NCI-H2081 treated with DMSO at 0.1 percent for 48 hours (cell line): ENCODE measurements at regions not wholly inside any gene's neighbourhood (a gene's known extent, or its start where the extent isn't known, plus 50 kb on each side); places are given as distances from the start of the nearest gene placed in this dataset.

Source experiments
- DNase-seq: peaks from one replicate; lab custom pipeline; 2025; lab: John Stamatoyannopoulos, UW

DNA sequence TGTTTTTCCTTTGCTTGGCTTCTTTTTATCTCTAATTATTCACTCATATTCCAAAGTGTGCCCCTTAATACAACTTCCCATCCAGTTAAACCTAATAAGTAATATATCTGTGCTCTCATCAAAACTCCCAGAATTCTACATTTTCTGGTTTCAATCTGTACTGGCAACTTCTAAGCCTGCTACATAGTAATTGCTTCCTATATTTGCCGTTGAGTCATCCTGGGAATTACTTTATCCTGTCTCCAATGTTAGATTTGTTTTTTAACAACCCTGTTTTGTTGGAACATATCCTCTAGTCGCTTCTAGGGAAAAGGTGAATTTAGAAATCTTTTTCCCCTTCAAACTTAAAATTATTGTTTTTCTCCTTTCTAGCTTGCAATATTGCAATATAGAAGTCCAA, 620.5 kb upstream of the PKN2 start:
- no peak for DNase-seq

GRCh38 chr1:88068407-88068960, 615.6 kb upstream of the PKN2 start:
- DNase-seq = no peak

DNA sequence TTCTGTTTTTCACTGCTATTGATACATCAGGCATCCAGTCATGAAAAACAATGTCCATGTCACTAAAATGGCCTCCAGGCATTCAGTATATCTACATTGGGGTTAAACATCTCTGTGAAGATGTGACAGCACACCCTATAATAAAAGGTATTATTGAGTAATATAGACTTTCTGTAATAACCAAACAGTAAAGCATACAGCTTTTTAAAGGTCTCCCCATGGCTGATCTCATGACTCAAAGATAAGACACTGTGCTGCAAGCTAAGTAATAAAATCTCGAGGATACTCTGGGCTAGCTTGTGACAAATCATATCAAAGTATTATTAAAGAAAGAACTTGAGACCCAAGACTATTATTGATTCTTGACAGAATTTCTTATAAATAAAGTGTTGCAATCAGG, 613.1 kb upstream of the PKN2 start:
- no peak for DNase-seq

GRCh38 chr1:88074661-88075060, 609.4 kb upstream of the PKN2 start:
- DNase-seq = no peak

- DNase-seq = no peak
These were observed 608.3 kb upstream of the PKN2 start for GRCh38 chr1:88075813-88076212.

- no peak for DNase-seq
These were observed 605.0 kb upstream of the PKN2 start for GRCh38 chr1:88079036-88079435.

DNA sequence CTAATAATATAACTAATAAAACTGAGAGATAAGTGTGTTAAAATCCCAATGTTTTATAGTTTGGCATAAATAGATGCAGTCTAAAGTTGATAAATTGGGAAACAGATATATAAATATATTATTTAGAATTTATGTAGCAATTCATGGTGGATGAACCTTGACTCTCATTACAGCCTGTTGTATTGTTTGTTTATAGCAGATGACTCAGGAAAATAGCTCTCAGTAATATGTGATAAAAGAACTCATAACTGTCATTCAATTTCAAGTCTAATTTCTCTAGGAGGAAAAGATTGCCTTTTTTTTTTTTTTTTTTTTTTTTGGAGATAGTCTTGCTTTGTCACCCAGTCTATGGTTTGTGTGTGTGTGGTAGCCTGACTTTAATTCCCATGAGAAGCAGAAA, 603.2 kb upstream of the PKN2 start:
- DNase-seq = no peak

DNA sequence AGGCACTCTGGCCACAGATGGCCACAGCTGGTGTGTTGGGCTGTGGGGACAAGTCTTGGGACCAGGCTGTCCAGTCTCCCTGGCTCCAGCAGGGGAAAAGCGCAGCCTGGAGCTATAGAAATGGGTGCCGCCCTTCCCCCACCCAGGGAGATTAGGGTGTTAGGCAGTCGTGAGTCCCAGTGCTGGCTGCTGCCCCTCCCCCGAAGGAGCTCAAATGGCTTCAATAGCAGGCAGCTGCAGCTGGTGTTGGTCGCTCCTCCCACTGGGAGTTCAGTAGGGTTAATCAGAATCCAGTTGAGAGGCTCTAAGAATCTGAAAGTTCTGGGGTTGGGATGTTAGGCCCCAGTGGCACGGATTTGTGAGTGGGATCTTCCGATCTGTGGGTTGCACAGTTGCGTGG, 595.6 kb upstream of the PKN2 start:
- no peak for DNase-seq

DNA sequence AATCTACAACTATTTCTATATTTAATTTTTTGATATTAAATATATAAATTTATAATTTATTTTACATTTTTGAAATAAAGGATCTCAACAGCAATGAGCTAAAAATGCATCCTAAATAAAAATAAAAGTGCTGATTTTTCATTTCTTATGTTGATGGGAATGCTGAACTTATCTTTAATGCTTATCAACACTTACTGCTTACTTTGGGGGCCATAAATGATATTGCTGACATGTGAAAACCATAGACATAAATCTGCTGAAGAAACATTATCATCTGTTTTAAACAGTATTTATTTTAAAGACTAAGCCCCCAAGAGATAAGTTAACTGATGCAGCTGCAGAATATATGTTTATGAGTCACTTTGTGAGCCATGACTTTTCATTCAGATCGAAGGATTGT, 594.1 kb upstream of the PKN2 start:
- DNase-seq = no peak

GRCh38 chr1:88098881-88099280, 585.2 kb upstream of the PKN2 start:
- DNase-seq = no peak

DNA sequence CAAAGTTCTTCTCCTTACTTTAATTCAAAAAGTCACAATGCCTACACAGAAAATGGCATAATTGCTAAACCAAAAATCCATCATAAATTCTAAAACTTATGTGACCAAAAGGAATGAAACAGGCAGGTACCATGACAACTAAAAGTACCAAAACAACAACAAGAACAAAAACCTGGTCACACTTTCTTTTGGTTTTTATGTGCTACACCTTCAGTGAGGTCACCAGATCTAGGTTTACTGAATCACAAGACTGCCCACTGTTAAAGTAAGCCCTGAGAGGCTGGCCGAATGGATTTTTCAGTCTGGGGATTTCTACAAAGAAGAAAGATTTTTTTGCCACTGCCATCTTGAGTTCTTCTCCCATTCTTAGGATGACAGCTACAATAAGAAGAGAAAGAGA, 583.0 kb upstream of the PKN2 start:
- DNase-seq = no peak

GRCh38 chr1:88104236-88104635, 579.8 kb upstream of the PKN2 start:
- DNase-seq = no peak

DNA sequence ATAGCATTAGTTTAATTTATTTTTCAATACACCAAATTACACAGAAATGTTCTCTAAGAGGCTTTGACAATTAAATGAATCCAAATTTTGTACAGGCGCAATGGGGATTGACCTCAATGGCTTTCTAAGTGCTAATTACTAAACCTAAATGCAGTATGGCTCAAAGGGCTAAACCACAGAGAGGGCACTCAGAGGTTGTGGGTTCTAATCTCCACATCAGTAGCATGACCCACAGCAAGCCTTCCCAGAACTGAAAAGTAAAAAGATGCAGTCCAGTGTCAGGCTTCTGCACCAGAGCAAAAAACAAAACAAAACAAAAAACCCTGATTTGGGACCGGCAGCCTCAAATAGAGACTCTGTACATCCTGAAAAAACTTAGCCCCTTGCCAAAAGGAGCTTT, 579.2 kb upstream of the PKN2 start:
- no peak for DNase-seq

- DNase-seq = no peak
These were observed 572.3 kb upstream of the PKN2 start for GRCh38 chr1:88111816-88112215.

DNA sequence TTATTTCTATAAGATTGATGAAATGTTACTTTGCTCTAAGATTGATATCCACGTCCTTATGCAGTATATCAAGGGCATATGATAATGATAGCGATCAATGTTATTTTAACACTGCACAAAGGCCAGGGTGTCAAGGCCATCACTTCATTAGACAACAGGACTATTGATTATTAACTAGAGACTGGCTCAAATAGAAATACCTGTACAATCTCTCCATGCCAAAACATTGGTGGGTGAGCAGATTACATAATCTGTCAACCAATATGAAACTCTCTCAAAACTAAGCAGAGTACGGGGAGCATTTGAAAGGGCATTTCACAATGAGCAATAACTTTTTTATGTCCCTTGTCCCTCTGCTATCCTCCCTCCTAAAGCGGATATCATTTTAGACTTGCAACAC, 566.5 kb upstream of the PKN2 start:
- no peak for DNase-seq

DNA sequence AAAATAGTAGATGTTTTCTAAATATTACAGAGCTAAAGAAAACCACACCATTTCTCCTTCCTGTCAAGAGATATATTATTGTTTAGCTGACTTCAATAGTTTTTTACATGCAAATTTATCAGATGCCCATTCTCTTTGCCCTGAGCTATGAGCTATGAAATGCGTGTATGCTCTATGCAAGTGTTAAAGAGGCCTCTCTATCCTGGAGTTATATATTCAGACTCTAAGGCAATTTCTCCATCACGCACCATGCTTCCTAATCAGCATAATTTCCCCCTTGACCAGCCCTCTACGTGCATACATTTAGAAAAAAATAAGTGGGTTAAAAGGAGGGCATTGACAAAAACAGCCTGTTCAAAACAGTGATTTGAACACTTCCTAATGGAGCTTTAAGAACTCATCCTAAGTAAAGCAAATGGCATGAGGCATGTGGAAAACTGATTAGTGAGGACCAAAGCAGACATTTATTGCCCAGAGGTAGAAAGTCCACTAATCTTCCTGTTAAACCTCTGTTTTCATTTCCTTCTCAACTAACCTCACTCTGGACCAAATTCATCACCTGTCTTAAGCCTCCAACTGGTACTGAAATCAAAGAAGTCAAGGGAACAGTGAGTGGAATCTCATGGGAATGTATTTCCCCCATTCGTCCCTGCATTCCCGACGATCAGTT, 565.8 kb upstream of the PKN2 start:
- DNase-seq = no peak

GRCh38 chr1:88124614-88125013, 559.5 kb upstream of the PKN2 start:
- DNase-seq = no peak

- DNase-seq = no peak
These were observed 557.6 kb upstream of the PKN2 start for GRCh38 chr1:88126467-88126866.

DNA sequence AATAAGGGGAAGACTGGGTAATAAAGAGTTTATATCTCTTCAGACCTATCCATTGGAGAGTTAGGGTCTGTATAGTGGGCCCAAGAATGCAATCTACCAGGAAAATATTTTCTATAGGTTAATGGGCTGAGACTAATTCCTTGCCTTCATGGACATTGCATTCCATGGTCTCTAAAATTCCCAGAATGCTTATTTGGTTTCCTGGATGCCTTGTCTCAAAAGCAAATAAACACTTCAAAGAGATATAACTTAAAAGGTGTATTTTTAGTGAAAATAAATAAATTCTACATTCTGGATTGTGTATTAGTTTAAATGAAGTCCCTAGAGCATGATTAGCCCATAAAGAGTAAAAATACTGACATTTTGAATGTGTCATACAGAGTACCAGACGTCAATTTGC, 550.1 kb upstream of the PKN2 start:
- DNase-seq = no peak

- DNase-seq = no peak
These were observed 548.8 kb upstream of the PKN2 start for GRCh38 chr1:88134983-88135921.

- DNase-seq = no peak
These were observed 544.4 kb upstream of the PKN2 start for GRCh38 chr1:88139633-88140032.

- no peak for DNase-seq
These were observed 543.7 kb upstream of the PKN2 start for GRCh38 chr1:88140325-88140724.

DNA sequence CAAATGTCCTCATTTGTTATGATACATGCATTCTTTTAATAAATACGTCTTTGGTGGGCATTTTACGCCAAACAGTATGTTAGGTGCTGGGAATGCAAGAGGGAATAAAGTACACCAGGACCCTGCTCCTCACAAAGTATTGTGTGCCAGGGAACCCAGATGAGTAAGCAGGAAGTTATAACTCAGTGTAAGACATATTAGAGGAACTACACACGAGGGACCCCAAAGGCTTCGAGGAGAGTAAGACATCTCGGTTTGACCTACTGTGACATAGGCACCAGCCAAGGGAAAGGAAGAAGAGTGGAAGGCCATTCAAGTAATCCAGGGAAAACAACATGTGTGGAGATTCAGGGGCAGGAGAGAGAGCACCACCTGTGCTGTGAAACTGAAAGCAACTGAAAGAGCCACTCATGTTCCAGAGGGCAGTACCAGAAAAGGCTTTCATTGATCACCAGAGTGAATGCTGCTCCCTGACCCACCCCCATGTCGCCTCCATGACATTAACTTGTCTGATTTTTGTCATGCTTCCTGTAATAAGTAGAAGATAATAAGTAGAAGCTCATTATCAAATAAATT, 542.5 kb upstream of the PKN2 start:
- DNase-seq = no peak
